ENCODE measurements at regions not wholly inside any gene's neighbourhood (a gene's known extent, or its start where the extent isn't known, plus 50 kb on each side); places are given as distances from the start of the nearest gene placed in this dataset.
"Not testable (repeated sequence)": the region's sequence is repeated elsewhere in the genome, so short reads cannot be mapped to it uniquely, and the experiment has no call there.

DNA sequence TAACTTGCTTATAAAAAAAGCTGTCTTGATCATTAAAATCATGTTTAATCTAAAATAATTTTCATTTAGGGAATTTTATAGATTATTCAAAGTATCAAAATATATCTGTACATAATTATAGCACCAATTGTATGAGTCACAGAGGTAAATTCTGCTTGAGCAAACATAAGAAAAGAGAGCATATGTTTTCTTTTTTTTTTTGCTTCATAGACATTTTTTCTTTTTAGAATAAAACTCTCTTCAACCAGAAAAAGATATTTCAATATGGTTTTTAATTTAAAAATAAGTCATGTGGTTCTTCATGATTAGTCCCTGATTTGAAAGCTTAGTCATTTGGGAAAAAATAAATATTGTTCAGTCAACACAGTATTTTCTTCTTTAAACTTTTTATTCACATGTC lies 2390.6 kb downstream of the ARAP2 start:
- H3K27ac ChIP-seq; ATAC-seq; POLR2A ChIA-PET; CTCF ChIA-PET; H3K4me3 ChIP-seq; H3K4me2 ChIP-seq; H3K4me1 ChIP-seq; H3K9me3 ChIP-seq; FAIRE-seq; DNase-seq (ENCODE audit: low read depth in 1 of 2, low spot score in 1 of 2): not testable (repeated sequence)
- peak; percentile 23 for TF ChIP-seq MAFK (IDR thresholded peaks at IDR 0.05; ENCODE audit: partially characterized antibody)

DNA sequence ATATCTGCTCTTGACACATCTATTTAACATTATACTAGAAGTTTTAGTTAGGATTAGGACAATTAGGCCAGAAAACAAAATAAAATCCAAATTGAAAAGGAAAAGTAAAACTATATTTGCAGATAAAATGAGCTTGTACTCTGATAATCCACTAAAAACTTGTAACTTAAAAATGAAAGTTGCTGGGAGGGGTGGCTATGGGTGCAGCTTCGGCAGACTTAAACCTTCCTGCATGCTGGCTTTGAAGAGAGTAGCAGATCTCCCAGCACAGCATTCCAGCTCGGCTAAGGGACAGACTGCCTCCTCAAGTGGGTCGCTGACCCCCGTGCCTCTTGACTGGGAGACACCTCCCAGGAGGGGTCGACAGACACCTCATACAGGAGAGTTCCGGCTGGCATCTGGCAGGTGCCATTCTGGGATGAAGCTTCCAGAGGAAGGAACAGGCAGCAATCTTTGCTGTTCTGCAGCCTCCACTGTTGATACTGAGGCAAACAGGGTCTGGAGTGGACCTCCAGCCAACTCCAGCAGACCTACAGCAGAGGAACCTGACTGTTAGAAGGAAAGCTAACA lies 2379.9 kb downstream of the ARAP2 start:
- DNase-seq (ENCODE audit: low read depth in 1 of 2, low spot score in 1 of 2) (no peak), ATAC-seq (no peak), FAIRE-seq (no peak)
- peak overlapping the region in 1 of 2 experiments; percentile 37; a peak in 1 of 6 replicates for H3K27ac ChIP-seq
- no peak overlapping the region for H3K4me3 ChIP-seq
- no peaks in the 10 kb centered on the region for H3K4me1 ChIP-seq
- POLR2A ChIA-PET, result no interaction called here
- WGBS (ENCODE audit: missing lambda C conversion rate), result 14% methylated on average over 6 of the region's 6 CpGs
- H3K4me2 ChIP-seq, result peak overlapping the region; percentile 64
- H3K9me3 ChIP-seq, result no peaks in the 10 kb centered on the region
- CTCF ChIA-PET, result no interaction called here
- TF ChIP-seq BHLHE40 (IDR thresholded peaks at IDR 0.05; ENCODE audit: low read depth, low read length) (no peak), EHMT2 (IDR thresholded peaks at IDR 0.05; ENCODE audit: low read depth) (no peak), CEBPB (IDR thresholded peaks at IDR 0.05) (no peak), SREBF2 (IDR thresholded peaks at IDR 0.05) (no peak), CBX2 (IDR thresholded peaks at IDR 0.05; ENCODE audit: borderline replicate concordance, low read depth) (no peak), PHF8 (IDR thresholded peaks at IDR 0.05; ENCODE audit: borderline replicate concordance, low read depth) (no peak), MAZ (IDR thresholded peaks at IDR 0.05; ENCODE audit: borderline replicate concordance, low read depth, low read length) (no peak)
- TF ChIP-seq, protein P1, sequence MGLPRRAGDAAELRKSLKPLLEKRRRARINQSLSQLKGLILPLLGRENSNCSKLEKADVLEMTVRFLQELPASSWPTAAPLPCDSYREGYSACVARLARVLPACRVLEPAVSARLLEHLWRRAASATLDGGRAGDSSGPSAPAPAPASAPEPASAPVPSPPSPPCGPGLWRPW (IDR thresholded peaks at IDR 0.05), result no peak
- TF ChIP-seq, protein P2, sequence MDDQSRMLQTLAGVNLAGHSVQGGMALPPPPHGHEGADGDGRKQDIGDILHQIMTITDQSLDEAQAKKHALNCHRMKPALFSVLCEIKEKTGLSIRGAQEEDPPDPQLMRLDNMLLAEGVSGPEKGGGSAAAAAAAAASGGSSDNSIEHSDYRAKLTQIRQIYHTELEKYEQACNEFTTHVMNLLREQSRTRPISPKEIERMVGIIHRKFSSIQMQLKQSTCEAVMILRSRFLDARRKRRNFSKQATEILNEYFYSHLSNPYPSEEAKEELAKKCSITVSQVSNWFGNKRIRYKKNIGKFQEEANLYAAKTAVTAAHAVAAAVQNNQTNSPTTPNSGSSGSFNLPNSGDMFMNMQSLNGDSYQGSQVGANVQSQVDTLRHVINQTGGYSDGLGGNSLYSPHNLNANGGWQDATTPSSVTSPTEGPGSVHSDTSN (IDR thresholded peaks at IDR 0.05), result no peak
- TF ChIP-seq, protein P3, sequence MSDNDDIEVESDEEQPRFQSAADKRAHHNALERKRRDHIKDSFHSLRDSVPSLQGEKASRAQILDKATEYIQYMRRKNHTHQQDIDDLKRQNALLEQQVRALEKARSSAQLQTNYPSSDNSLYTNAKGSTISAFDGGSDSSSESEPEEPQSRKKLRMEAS (IDR thresholded peaks at IDR 0.05), result no peak

DNA sequence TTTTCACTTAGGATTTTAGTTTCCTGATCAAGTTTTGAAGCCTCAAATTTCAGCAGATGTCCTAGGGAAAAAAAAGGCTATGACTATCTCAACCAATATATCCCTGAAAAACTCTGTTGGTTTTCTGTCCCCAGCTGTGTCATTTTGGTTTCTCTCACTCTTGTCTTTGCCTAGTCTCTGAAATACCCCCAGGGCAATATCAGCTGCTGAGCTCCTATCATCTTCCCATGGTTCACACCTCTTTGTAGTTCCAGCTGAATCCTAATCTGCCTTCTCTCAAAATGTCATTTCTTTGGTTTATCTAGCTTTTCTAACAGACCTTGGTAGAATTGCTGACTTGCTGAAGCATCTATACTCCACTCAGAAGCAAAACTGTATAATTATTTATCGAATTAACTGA lies 2370.5 kb downstream of the ARAP2 start:
- POLR2A ChIA-PET, result no interaction called here
- Histone ChIP-seq H3K27ac (no peak overlapping the region), H3K4me1 (no peaks in the 10 kb centered on the region), H3K4me3 (no peak overlapping the region), H3K4me2 (no peak overlapping the region), H3K9me3 (no peaks in the 10 kb centered on the region)
- 4% methylated on average over 1 of the region's 1 CpG for WGBS (ENCODE audit: missing lambda C conversion rate)
- FAIRE-seq, result no peak
- CTCF ChIA-PET, result no interaction called here
- no peak for ATAC-seq
- DNase-seq (ENCODE audit: low read depth in 1 of 2, low spot score in 1 of 2), result no peak
- no peak for TF ChIP-seq RNF2 (IDR thresholded peaks at IDR 0.05; ENCODE audit: borderline replicate concordance, low read depth)
- TF ChIP-seq, protein P4, sequence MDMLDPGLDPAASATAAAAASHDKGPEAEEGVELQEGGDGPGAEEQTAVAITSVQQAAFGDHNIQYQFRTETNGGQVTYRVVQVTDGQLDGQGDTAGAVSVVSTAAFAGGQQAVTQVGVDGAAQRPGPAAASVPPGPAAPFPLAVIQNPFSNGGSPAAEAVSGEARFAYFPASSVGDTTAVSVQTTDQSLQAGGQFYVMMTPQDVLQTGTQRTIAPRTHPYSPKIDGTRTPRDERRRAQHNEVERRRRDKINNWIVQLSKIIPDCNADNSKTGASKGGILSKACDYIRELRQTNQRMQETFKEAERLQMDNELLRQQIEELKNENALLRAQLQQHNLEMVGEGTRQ (IDR thresholded peaks at IDR 0.05), result no peak

DNA sequence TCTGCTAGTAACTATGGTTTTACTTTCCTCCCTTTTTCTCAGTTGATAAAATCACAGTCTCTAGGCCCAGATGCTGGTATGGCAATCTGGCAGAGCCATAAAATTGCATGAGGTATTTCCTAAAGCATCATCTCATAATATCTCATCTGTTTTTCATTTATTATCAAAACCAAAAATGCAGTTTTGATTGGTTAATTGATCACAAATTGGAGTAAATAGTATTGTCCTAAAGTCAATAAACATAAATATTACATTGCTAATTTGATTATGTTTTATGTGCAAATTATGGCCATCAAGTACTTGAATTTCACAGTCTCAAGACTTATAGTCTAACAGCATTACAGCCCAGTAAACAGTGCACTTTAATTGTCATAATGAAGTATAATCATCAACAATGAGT lies 2365.6 kb downstream of the ARAP2 start:
- ATAC-seq (no peak), FAIRE-seq (no peak), DNase-seq (ENCODE audit: low read depth in 1 of 2, low spot score in 1 of 2) (no peak)
- H3K4me3 ChIP-seq, result no peak overlapping the region
- ChIA-PET POLR2A (no interaction called here), CTCF (no interaction called here)
- H3K4me2 ChIP-seq, result no peak overlapping the region
- H3K9me3 ChIP-seq, result no peaks in the 10 kb centered on the region
- no peak overlapping the region for H3K27ac ChIP-seq
- no peaks in the 10 kb centered on the region for H3K4me1 ChIP-seq
- no peak for TF ChIP-seq KDM5A (IDR thresholded peaks at IDR 0.05)

DNA sequence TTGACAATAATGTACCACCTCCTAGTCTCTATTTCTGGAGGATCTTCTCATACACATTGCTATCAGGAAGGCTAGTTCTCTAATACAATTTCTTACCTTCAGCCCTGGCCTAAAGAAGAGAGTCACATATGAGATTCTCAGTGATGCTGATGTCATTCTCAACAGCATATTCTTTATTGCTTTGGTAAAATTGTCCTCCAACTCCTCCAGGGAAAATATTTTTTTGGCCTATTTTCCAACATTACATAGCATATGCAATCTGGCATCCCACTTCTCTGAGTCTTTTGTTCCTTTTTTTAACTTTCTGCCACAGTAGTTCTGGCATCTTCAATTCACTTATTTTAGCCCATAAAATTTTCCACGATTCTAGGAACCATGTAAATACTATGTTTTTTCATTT lies 2363.1 kb downstream of the ARAP2 start:
- 5% methylated on average over 1 of the region's 1 CpG for WGBS (ENCODE audit: missing lambda C conversion rate)
- DNase-seq (ENCODE audit: low read depth in 1 of 2, low spot score in 1 of 2) (no peak), ATAC-seq (no peak), FAIRE-seq (no peak)
- H3K27ac ChIP-seq, result no peak overlapping the region
- H3K4me2 ChIP-seq, result no peak overlapping the region
- H3K4me3 ChIP-seq, result no peak overlapping the region
- no peaks in the 10 kb centered on the region for H3K4me1 ChIP-seq
- ChIA-PET CTCF (no interaction called here), POLR2A (no interaction called here)
- no peaks in the 10 kb centered on the region for H3K9me3 ChIP-seq
- no peak for TF ChIP-seq RAD21 (conservative IDR thresholded peaks at IDR 0.05 in 1 of 2, IDR thresholded peaks at IDR 0.05 in 1 of 2)
- no peak for TF ChIP-seq CBX2 (IDR thresholded peaks at IDR 0.05; ENCODE audit: borderline replicate concordance, low read depth)
- no peak for TF ChIP-seq TP53 (CRISPR knock-in tag; IDR thresholded peaks at IDR 0.05)
- TF ChIP-seq POLR2AphosphoS2 (conservative IDR thresholded peaks at IDR 0.05; ENCODE audit: low read length), result no peak
- TF ChIP-seq, protein P2 (IDR thresholded peaks at IDR 0.05), result no peak
- TF ChIP-seq SMC3 (IDR thresholded peaks at IDR 0.05), result no peak
- TF ChIP-seq, protein P5, sequence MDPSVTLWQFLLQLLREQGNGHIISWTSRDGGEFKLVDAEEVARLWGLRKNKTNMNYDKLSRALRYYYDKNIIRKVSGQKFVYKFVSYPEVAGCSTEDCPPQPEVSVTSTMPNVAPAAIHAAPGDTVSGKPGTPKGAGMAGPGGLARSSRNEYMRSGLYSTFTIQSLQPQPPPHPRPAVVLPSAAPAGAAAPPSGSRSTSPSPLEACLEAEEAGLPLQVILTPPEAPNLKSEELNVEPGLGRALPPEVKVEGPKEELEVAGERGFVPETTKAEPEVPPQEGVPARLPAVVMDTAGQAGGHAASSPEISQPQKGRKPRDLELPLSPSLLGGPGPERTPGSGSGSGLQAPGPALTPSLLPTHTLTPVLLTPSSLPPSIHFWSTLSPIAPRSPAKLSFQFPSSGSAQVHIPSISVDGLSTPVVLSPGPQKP (IDR thresholded peaks at IDR 0.05; ENCODE audit: low read depth, low read length), result no peak
- no peak for TF ChIP-seq HEYL (CRISPR knock-in tag; IDR thresholded peaks at IDR 0.05)
- TF ChIP-seq MYC (IDR thresholded peaks at IDR 0.05; ENCODE audit: borderline replicate concordance, low read length), result no peak
- TF ChIP-seq ZNF302 (CRISPR knock-in tag; IDR thresholded peaks at IDR 0.05), result no peak
- no peak for TF ChIP-seq RFX5 (IDR thresholded peaks at IDR 0.05)
- no peak for TF ChIP-seq TFCP2L1 (CRISPR knock-in tag; IDR thresholded peaks at IDR 0.05)
- TF ChIP-seq EHF (CRISPR knock-in tag; IDR thresholded peaks at IDR 0.05), result no peak
